ENCODE measurements at regions not wholly inside any gene's neighbourhood (a gene's known extent, or its start where the extent isn't known, plus 50 kb on each side); places are given as distances from the start of the nearest gene placed in this dataset.
"Not testable (repeated sequence)": the region's sequence is repeated elsewhere in the genome, so short reads cannot be mapped to it uniquely, and the experiment has no call there.

- intact Hi-C loops (cut with DNase I), result no loop called here
- no peaks in the 10 kb centered on the region for H3K4me1 ChIP-seq
- no peak for TF ChIP-seq CTCF (IDR thresholded peaks at IDR 0.05)
- no peaks in the 10 kb centered on the region for H3K36me3 ChIP-seq
- no peak overlapping the region for H3K27ac ChIP-seq
- no peak for DNase-seq (ENCODE audit: low spot score in 2 of 2)
- no peak overlapping the region for H3K4me3 ChIP-seq
- no peaks in the 10 kb centered on the region for H3K27me3 ChIP-seq
- no peaks in the 10 kb centered on the region for H3K9me3 ChIP-seq
Observed at GRCh38 chr3:36065321-36065720, 315.0 kb upstream of the STAC start.

GRCh38 chr3:36075491-36075890 lies 304.8 kb upstream of the STAC start:
- TF ChIP-seq CTCF (IDR thresholded peaks at IDR 0.05), result no peak
- Histone ChIP-seq H3K27me3 (no peaks in the 10 kb centered on the region), H3K4me1 (no peaks in the 10 kb centered on the region), H3K36me3 (no peaks in the 10 kb centered on the region), H3K27ac (no peak overlapping the region), H3K4me3 (no peak overlapping the region), H3K9me3 (no peaks in the 10 kb centered on the region)
- intact Hi-C loops (cut with DNase I), result no loop called here
- no peak for DNase-seq (ENCODE audit: low spot score in 2 of 2)

- Histone ChIP-seq H3K27me3 (no peaks in the 10 kb centered on the region), H3K4me1 (no peaks in the 10 kb centered on the region), H3K27ac (no peak overlapping the region), H3K9me3 (no peaks in the 10 kb centered on the region), H3K36me3 (no peaks in the 10 kb centered on the region), H3K4me3 (no peak overlapping the region)
- no peak for TF ChIP-seq CTCF (IDR thresholded peaks at IDR 0.05)
- no peak for DNase-seq (ENCODE audit: low spot score in 2 of 2)
- intact Hi-C loops (cut with DNase I), result no loop called here
Observed at GRCh38 chr3:36077320-36077719, 303.0 kb upstream of the STAC start.

GRCh38 chr3:36082958-36083357 lies 297.3 kb upstream of the STAC start:
- intact Hi-C loops (cut with DNase I); H3K36me3 ChIP-seq; H3K27ac ChIP-seq; H3K4me1 ChIP-seq; H3K9me3 ChIP-seq; DNase-seq (ENCODE audit: low spot score in 2 of 2); H3K4me3 ChIP-seq; H3K27me3 ChIP-seq: not testable (repeated sequence)

- TF ChIP-seq CTCF (IDR thresholded peaks at IDR 0.05), result no peak
- intact Hi-C loops (cut with DNase I), result no loop called here
- Histone ChIP-seq H3K27me3 (no peaks in the 10 kb centered on the region), H3K9me3 (no peaks in the 10 kb centered on the region), H3K36me3 (no peaks in the 10 kb centered on the region), H3K4me1 (no peaks in the 10 kb centered on the region), H3K4me3 (no peak overlapping the region), H3K27ac (no peak overlapping the region)
- DNase-seq (ENCODE audit: low spot score in 2 of 2), result no peak
Observed at GRCh38 chr3:36095238-36095637, 285.1 kb upstream of the STAC start.

GRCh38 chr3:36097209-36097608 lies 283.1 kb upstream of the STAC start:
- Histone ChIP-seq H3K36me3 (no peaks in the 10 kb centered on the region), H3K27ac (no peak overlapping the region), H3K27me3 (no peaks in the 10 kb centered on the region), H3K9me3 (no peaks in the 10 kb centered on the region), H3K4me3 (no peak overlapping the region), H3K4me1 (no peaks in the 10 kb centered on the region)
- TF ChIP-seq CTCF (IDR thresholded peaks at IDR 0.05), result no peak
- intact Hi-C loops (cut with DNase I), result no loop called here
- DNase-seq (ENCODE audit: low spot score in 2 of 2), result no peak
